COR-L47 (cell line): ENCODE measurements at regions not wholly inside any gene's neighbourhood (a gene's known extent, or its start where the extent isn't known, plus 50 kb on each side); places are given as distances from the start of the nearest gene placed in this dataset.

Source experiments
- DNase-seq: peaks from one replicate; lab custom pipeline; 2025; lab: John Stamatoyannopoulos, UW

DNA sequence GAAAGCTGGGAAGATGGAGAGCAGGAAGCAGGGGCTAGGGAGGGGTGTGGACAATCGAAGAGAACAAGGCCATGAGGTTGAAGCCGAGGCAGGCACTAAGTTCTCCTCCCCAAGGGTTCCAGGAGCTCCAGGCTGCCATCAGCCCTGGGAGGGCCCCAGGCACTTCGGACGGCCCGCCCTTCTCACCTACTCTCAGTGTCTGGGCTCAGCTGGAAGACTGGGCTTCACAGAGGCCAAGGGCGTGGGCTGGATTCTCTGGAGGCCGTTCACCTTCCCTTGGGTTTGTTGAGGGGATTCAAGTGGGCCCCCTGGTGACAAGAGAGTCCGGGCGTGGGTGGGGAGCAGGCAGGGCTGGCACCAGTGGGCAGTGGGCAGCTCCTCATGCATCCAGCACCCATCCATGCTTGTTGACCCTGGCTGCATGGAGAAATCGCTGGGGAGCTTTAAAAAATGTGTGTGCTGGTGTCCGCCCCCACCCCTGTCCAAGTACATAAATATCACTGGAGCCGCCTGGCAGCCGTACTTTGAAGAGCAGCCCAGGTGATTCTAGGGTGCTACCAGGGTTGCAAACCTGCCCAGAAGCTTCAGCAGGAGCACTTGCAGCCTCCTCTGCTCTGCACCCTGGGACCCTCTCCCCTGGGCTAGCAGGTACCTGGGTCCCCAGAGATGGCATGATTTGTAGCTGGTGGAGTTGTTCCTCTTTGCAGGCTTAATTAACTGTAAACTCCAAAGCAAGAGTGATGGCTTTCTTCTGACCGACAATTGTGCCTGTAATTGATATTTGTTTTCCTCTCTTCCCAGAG is 74.3 kb downstream of the RTL6 start:
- no peak for DNase-seq

DNA sequence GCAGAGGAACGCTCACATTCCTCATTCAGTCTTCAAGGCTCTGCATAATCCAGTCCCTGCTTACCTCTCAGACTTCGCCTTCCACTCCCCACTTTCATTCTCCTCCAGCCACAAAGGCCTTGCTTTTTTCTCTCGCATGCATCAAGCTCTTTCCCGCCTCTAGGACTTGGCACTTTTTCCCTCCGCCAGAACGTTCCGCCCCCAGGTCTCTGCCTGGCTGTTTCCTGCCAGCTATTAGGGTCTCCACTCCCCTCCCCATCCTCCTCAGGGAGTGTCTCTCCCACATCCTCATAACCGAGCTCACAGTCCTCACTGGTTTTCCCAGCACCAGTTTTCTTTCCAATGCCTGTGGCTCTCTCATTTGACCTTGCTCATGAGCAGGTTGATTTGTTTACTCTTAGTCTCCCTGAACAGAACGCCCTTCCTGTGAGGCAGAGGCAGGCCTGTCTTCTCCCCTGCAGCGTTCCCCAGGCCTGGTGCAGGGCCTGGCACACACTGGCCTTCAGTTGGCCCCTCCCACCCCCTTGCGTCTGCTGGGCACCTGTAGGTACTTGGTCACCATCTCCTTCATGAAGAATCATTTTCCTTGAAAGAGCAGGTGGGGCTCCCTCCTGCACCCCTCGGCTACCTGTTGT is 75.2 kb downstream of the RTL6 start:
- DNase-seq = no peak

DNA sequence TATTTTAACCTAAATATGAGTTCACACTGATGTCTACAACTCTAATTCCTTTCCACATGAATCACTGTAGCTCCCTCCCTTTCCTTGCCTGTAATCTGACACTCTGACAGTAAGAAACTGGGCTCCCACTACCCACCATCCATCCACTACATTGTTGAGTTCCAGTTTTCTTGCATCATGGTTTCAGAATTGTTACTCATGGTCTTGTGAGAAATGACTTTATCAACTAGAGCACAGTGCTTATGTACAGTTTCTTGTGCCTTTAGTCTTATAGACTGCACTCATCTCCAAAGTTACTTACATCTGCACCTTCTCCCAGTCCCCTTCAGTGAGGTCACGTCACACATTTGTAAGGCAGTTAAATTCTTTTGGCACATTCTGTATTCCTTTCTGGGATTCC is 78.6 kb downstream of the RTL6 start:
- no peak for DNase-seq

DNA sequence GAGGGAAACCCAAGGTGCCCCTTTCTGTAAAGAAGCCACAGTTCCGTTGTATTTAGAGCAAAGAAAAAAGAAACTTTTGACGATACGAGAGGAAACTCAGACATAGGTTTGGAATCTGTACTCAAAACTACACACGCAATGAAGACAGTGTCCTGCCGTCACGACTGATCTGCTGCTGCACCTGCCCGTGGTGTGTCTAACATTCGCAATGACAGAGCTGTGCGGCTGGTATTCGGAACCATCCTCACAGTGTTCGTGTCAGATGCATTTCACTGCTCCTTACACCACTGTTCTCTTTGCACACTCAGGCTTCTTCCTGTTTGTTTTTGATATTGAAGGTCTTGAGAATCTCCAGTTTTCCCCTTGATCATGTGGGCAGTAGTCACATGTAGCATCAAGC is 84.8 kb downstream of the RTL6 start:
- no peak for DNase-seq

DNA sequence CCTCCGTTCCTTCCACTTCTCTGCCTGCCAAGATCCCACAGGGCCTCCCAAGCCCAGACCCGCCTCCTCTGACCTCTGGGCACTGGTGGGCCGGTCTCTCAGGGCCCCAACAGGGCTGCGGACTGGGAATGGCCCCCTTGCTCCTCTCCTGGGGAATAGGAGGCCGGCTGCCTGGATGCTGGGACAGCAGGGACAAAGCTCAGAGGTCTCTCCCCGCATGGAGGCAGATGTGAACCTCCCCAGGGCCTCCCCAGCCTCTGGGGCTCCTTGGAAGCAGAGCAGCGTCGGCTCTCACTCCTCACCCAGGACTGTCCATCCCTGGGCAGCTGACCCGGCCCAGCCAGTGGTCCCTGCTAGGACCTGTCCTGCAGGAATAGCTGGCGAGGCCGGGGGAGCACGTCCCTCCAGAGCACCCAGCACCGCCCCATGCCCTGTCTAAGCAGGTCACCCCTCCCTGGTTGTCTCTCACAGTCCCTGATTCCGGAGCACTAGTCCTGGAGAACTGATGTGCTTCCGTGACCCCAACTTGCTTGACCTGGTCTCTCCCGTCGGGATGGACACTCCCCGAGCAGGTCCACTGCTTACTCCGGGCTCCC is 85.8 kb downstream of the RTL6 start:
- DNase-seq = no peak

DNA sequence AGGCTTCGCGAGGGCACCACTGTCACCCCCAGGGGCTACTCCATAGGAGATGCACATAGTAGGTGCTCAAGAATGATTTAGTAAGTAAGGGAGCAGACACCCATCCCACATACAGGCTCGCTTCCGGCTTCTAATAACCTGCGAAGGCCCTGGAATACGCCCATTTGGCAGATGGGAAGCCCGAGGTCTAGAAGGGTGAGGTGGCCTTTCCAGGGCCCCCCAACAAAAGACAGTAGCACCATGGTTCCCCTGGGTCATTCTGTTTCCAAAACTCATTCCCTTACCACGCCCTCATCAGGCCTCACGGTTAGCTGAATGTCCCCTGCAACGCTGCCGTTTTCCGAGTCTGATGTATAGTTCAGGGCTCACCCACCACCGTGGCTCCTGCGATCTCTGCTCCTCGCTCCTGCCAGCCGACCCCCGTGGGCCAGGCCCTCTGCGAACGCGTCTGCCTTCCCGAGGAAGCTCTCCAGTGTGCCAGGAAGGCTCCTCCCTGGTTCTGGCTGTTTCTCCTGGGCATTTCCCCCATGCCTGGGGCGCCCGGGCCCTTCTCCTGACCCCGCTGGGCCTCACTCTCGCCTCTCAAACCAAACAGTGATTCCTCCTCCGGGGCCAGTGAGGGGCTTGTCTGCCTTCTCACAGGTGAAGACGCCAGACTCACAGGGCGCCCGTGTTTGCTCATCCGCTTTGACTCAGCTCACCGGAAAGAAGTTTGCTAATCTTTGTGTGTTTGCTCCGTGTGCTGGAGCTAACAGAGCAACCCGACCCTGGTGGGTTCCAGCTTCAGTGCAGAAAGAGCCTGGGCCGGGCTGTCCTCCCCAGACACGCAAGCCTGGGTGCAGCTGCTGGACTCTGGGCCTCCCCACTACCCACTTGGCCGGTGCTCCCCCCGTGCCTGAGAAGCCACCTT is 86.6 kb downstream of the RTL6 start:
- DNase-seq = no peak

DNA sequence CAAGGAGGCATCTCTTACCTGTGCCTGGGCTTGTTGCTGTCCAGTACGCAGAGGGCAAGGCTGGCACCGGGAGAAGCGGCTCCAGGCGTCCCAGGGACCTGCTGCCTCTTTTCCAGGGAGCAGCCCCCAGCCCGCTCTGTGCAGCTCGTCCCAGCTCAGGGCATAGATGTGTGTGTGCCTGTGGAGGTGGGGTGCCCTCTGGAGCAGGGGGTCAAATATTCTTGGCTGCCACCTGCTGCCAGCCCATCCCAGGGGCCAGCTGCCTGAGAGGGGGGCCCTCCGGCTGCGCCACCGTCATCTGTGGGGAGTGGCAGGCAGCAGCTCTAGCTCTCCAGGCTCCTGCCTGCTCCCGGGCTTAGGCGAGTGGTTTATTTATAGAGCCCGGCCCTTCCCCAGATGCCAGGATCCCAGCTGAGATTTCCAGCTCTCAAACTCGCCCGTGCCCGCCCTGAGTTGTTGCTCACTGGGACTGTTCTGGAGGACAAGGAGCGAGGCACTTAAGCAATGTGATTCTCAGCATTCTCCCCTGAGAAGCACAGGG is 87.5 kb downstream of the RTL6 start:
- peak; percentile 22 for DNase-seq

DNA sequence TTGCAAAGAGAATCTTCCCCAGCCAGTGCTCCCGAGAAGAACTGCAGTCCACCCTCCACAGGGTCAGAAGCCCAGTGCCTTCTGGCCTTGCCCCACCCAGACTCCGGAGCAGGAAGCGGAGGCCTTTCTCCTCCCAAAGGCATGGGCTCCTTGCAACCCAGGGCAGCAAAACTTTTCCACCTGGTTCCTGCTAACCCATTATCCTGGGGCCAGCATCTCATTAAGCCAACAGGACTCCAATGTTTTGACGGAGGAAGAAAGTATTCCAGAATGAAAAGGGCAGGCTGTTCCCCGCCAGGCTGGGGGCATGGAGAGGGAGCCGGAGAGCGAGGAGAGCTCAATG is 88.1 kb downstream of the RTL6 start:
- DNase-seq = no peak

DNA sequence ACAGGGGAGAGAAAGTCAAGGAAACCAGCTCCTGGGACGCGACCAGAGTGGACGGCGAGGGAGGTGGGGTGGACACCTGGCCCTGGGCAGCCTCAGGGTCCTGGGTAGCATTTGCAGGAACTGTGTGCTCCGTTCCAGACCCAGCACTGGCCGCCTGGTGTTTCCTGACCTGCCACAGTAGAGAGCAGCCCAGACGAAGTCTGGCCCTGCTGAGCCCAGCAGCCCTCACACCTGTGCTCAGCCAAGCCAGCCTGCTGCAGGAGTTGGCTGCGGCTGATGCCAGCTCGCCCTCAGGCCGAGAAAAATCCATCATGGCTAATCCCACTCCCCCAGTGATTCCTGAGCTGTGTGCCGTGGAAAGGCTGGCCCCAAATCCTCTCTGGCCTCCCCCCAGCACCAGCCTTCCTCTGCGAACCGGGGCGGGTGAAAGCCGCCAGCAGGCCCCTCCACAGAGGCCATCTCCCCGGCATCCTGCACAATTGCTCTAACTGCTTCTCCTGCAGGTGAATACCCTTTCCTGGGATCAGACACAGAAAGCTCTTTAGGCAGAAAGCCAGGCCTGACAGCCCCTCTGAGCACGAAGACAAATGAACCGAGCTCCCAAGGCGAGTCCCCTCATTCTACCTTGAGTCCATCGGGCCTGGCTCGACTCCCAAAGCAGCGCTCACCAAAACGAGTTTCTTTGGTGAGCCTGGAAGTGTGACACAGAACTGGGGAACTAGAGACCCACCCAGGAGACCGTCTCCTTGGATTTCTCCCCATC is 88.6 kb downstream of the RTL6 start:
- no peak for DNase-seq

DNA sequence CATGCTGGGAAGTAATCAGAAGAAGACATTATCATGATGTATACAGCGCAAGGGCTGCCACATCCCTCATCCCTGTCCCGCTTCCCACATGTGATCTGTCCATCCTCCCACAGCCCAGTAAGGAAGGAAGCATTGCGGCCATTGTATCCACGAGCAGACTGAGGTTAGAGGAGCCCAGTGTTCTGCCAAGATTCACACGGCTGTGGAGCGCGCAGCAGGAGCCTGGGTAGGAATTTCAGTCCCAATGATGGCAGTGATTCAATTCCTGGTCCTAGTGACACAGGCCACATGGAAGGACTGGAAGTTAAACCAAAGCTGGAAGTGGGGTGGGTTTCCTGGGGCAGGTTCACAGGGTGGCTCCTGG is 89.2 kb downstream of the RTL6 start:
- no peak for DNase-seq

DNA sequence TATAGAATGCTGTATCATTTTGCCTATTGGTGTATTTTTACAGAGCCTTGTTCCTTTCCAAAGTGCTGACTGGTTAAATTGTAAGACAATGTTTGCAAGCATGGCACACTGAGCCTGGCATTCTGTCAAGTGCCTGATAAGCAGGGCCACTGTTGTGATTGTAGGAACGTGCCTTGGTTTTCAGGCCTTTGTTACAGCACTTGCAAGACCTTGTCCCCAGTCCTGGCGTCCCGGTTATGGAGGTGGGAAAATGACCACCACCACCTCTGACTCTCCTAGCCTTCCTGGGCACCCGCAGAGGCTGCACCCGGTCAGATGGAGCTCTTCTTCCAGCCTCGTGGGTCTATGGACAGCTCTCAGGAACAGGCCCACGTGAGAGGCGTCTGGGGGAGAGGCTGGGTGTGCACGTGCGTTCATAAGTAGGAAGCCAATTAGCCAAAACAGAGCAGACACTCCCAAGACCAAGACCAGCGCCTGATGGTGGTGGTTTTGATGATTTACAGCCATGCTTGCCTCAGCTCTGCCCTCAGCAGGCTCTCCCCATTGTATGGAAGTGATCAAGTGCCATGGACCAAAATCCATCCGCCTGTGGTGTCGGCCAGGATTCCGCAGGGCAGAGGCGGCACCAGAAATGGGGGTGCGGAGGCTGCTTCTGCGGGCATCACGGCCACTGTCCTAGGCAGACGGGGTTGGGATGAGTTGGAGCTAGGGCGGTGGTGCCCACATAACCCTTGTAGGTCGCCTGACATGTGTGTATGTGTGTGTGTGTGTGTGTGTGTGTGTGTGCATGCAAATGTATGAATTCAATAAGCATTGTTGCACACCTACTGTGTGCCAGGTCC is 89.8 kb downstream of the RTL6 start:
- DNase-seq = no peak

DNA sequence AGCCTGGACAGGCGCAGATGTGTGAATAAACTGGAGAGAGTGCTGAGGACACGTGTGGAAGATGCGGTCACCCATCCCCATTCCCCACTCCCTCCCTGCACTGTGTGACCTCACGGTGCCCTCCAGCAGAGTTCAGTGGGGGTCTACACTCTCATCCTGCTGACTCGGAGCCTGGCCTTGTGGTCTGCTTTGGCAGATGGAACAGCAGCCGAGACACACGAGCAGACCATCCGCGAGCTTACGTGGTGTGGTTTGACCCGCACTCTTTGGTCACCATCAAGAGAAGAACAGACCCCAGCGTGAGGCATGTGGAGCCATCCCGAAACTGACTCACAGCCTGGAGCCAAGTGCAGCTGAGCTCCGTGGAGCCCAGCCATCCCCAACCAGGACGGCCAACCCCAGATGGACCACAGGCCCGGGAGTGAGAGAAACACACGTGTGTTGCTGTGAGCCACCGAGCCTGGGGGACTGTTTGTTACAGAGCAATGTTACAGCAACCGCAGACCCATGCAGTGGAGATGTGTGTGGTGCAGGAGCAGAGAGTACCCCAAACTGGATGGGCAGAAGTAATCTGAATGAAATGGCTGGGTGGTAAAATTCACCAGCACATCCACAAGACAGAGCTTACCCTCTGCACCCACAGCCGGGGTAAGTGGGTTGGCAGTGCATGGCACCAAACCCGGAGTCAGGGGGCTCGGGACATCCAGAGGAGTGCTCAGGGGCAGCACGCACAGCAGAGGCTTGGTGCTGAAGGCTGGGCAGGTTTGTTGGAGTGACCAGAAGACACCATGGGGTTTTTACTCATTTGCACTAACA is 90.7 kb downstream of the RTL6 start:
- DNase-seq = no peak

DNA sequence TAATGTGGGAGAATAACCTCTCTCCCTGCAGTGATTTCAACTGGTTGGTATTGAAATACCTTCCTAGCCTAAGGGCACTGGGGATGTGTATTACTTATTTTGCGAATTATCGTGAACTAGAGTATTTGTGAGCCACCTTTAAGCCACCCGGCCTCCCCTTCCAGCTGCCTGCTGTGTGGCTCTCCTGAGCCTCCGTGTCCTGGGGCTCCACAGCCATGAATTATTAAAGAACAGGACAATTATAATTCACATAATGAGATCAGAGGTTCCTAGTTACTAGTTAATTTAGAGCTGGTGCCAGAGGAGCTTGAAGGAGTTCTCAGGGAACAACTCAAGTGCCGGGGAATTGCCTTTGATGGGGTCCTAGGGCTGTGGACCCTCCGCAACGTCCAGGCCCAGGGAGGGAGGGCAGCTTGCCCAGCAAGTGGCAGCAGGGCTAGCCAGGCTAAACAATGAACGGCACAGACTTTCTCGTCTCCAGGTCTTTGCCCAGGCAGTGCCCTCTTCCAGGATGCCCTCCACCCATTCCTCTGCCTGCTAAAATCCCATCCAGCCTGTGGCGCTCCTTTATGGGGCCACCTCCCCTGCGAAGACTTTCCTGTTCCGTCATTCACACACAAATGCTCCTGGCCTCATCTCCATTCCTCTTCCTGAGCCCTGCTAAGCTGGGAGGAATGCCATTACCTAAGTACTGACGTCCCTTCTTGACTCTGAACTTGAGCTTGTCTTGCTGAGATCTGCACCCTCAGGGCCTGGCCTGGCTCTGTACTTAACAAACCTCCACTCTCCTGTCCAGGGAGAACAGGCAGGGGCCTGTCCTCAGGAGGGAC is 91.5 kb downstream of the RTL6 start:
- DNase-seq = no peak

DNA sequence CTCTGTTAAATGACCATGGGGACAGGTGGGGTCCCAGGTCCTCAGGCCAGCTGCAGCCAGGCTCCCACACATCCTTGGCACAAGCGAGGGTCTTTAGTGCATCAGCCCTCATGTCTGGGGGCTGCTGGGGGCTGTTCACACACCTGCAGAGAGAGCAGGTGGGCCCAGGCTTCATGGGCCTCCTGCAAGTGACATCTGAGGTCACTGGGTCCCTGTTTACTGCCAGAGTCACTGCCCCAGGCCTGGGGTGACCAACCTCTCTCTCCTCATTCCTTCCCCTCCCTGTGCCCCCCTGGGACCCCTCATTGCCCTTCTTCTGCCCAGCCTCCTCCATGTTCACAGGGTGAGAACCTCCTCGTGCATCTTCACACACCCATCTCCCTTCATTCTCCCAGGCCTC is 92.4 kb downstream of the RTL6 start:
- no peak for DNase-seq

DNA sequence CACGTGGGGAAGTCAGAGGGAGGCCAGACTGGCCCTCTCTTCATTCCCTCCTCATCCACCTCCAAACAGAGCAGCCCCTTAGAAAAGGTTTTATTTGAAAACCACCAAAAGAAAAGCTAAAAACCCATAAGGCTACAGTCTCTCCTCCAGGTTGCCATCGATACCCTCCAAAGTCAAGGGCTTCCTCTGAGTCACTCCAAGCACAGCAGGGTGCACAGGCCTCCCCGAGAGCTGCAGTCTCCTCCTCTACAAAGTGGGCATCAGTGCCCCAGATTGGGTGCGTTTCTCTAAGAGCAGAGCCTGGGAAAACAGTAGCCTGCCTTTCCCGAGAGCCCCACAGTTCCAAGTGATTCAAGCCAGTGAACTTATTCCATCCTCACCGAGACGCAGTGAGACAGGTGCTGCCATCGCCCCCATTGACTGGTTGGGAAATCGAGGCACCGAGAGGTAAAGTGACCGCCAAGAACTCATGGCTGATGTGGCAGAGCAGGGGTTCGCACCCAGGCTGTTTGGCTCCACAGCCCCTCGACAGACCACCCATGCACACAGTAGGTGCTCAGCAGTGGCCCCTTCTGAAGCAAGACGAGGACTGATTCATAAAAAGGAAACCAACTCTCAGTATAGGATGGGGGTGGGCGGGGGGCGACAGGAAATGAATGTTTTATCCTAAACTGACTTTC is 91.7 kb upstream of the SHISAL1 start:
- DNase-seq = no peak

DNA sequence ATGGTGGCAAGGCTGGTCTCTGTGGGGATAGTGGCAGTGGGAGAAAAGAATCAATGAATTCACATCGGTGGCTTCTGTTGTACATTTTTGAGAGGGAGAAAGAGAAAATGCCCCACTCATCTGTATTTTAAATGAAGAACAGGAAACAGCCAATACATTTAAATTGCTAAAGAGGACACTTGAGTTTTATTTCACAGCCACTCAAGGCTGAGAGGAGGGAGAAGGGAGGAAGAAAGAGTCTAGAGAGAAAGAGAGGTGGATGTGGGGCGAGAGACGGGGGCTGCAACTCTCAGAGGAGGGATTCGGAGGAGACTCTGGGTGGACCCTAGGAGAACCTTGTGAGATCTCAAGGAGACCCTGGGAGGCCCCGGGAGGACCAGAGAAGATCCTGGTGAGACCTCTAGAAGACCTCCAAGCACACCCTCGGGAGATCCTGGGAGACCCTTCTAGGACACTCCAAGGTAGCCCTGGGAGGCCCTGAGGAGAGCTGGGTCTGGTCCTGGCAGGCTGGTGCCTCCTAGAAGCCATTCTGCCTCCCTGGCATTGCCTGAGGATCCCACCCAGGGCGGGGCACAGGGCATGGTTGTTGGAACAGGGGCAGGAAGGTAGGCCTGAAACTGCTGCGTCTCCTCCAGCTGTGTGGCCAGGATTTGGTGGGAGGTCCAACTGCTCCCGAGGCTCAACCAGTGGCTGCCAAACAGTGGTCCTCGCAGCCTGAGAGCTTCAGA is 91.0 kb upstream of the SHISAL1 start:
- DNase-seq = no peak

DNA sequence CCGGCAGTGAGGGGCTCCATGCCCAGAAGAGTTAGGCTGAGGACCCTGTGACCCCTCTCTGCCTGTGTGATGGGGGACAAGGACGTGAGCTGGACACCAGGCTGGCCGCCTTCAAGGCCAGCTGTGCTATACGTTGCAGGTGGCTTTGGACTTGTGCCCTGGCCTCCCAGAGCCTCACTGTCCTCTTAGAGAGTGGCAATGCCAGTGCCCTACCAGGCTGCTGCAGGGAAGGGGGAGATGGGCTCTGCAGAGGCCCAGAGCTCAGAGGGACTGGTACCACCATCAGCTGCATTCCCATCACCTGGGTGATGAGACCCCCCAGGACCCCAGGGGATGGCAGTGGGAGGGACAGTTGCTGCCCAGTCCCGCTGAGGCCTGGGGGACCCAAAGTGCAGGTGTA is 90.4 kb upstream of the SHISAL1 start:
- no peak for DNase-seq
